ENCODE measurements at regions not wholly inside any gene's neighbourhood (a gene's known extent, or its start where the extent isn't known, plus 50 kb on each side); places are given as distances from the start of the nearest gene placed in this dataset.

GRCh38 chr1:5623399-5623798 lies 368.8 kb downstream of the NPHP4 start:
- intact Hi-C loops (cut with DNase I, micrococcal nuclease) = no loop called here
- H3K4me1 ChIP-seq (ENCODE audit: low read depth) = no peaks in the 10 kb centered on the region
- H3K36me3 ChIP-seq (ENCODE audit: low read depth) = no peaks in the 10 kb centered on the region
- no peak for TF ChIP-seq CTCF (IDR thresholded peaks at IDR 0.05)
- no peak for DNase-seq
- ATAC-seq = no peak
- H3K9me3 ChIP-seq = no peaks in the 10 kb centered on the region
- no peak overlapping the region for H3K4me3 ChIP-seq

- TF ChIP-seq CTCF (IDR thresholded peaks at IDR 0.05) = no peak
- DNase-seq (no peak), ATAC-seq (no peak)
- H3K9me3 ChIP-seq = no peaks in the 10 kb centered on the region
- H3K4me3 ChIP-seq = no peak overlapping the region
- intact Hi-C loops (cut with DNase I, micrococcal nuclease) = no loop called here
- no peaks in the 10 kb centered on the region for H3K4me1 ChIP-seq (ENCODE audit: low read depth)
- H3K36me3 ChIP-seq (ENCODE audit: low read depth) = no peaks in the 10 kb centered on the region
These were observed 369.8 kb downstream of the NPHP4 start for GRCh38 chr1:5622412-5622811.

GRCh38 chr1:5621692-5622091 lies 370.5 kb downstream of the NPHP4 start:
- Histone ChIP-seq H3K9me3 (no peaks in the 10 kb centered on the region), H3K36me3 (ENCODE audit: low read depth) (no peaks in the 10 kb centered on the region), H3K4me3 (no peak overlapping the region), H3K4me1 (ENCODE audit: low read depth) (no peaks in the 10 kb centered on the region)
- DNase-seq = no peak
- intact Hi-C loops (cut with DNase I, micrococcal nuclease) = no loop called here
- ATAC-seq = no peak
- no peak for TF ChIP-seq CTCF (IDR thresholded peaks at IDR 0.05)

GRCh38 chr1:5620997-5621396 lies 371.2 kb downstream of the NPHP4 start:
- peak; percentile 50 for ATAC-seq
- DNase-seq = no peak

GRCh38 chr1:5620418-5620817 lies 371.8 kb downstream of the NPHP4 start:
- intact Hi-C loops (cut with DNase I, micrococcal nuclease) = no loop called here
- no peak for TF ChIP-seq CTCF (IDR thresholded peaks at IDR 0.05)
- Histone ChIP-seq H3K9me3 (no peaks in the 10 kb centered on the region), H3K4me1 (ENCODE audit: low read depth) (no peaks in the 10 kb centered on the region), H3K36me3 (ENCODE audit: low read depth) (no peaks in the 10 kb centered on the region), H3K4me3 (no peak overlapping the region)
- no peak for ATAC-seq
- no peak for DNase-seq

More at GRCh38 chr1:5620997-5621396, 371.2 kb downstream of the NPHP4 start:
- Histone ChIP-seq H3K9me3 (no peaks in the 10 kb centered on the region), H3K4me1 (ENCODE audit: low read depth) (no peaks in the 10 kb centered on the region), H3K36me3 (ENCODE audit: low read depth) (no peaks in the 10 kb centered on the region), H3K4me3 (no peak overlapping the region)
- intact Hi-C loops (cut with DNase I, micrococcal nuclease) = no loop called here
- TF ChIP-seq CTCF (IDR thresholded peaks at IDR 0.05) = no peak

GRCh38 chr1:5619469-5619868 lies 372.8 kb downstream of the NPHP4 start:
- Histone ChIP-seq H3K4me1 (ENCODE audit: low read depth) (no peaks in the 10 kb centered on the region), H3K36me3 (ENCODE audit: low read depth) (no peaks in the 10 kb centered on the region), H3K4me3 (no peak overlapping the region), H3K9me3 (no peaks in the 10 kb centered on the region)
- TF ChIP-seq CTCF (IDR thresholded peaks at IDR 0.05) = no peak
- no peak for ATAC-seq
- no peak for DNase-seq
- intact Hi-C loops (cut with DNase I, micrococcal nuclease) = no loop called here

All from mucosa of descending colon (tissue), 3 donors.